Vagina (tissue), 2 donors: ENCODE measurements at regions not wholly inside any gene's neighbourhood (a gene's known extent, or its start where the extent isn't known, plus 50 kb on each side); places are given as distances from the start of the nearest gene placed in this dataset.

Experiments used
- CTCF ChIP-seq, 3 experiments: fragments of 450-650 bp in 2 of 3; fragments of 200-600 bp in 1 of 3; sonication (generic) in 1 of 3; IDR thresholded peaks; one replicate each; pipeline ENCODE4 v1.5.1; 2017 to 2019; ENCODE audit warnings: antibody characterized with exemption in 3 of 3, mild to moderate bottlenecking in 2 of 3, moderate library complexity in 2 of 3
- POLR2A ChIP-seq, 2 donors: fragments of 450-650 bp; IDR thresholded peaks; one replicate each; pipeline ENCODE4 v1.6.1; 2017; ENCODE audit warnings: antibody characterized with exemption in 2 of 2, mild to moderate bottlenecking in 2 of 2, moderate library complexity in 2 of 2

GRCh38 chr1:80922906-80923305 lies 877.8 kb upstream of the ADGRL2 start:
- TF ChIP-seq CTCF (IDR thresholded peaks at IDR 0.05) (no peak), POLR2A (IDR thresholded peaks at IDR 0.05) (no peak)
